Epithelial cell of esophagus (primary cell): ENCODE measurements at regions not wholly inside any gene's neighbourhood (a gene's known extent, or its start where the extent isn't known, plus 50 kb on each side); places are given as distances from the start of the nearest gene placed in this dataset.

Experiments used
- DNase-seq: peaks from one replicate; pipeline ENCODE4 v3.0.0; 2010; ENCODE audit warnings: low read depth
- H3K4me3 ChIP-seq: 2 replicates; pipeline ENCODE4 v1.5.1; 2011; ENCODE audit warnings: mild to moderate bottlenecking, low read length, control low read depth
- TF ChIP-seq, protein P1 (sequence below): IDR thresholded peaks from 2 replicates; pipeline ENCODE4 v1.5.1; 2011; ENCODE audit warnings: low read depth, mild to moderate bottlenecking, low read length, control low read depth, inconsistent platforms; ENCODE audit not compliant: insufficient read depth; ENCODE audit errors: missing control alignments

- no peak for DNase-seq
- TF ChIP-seq, protein P1, sequence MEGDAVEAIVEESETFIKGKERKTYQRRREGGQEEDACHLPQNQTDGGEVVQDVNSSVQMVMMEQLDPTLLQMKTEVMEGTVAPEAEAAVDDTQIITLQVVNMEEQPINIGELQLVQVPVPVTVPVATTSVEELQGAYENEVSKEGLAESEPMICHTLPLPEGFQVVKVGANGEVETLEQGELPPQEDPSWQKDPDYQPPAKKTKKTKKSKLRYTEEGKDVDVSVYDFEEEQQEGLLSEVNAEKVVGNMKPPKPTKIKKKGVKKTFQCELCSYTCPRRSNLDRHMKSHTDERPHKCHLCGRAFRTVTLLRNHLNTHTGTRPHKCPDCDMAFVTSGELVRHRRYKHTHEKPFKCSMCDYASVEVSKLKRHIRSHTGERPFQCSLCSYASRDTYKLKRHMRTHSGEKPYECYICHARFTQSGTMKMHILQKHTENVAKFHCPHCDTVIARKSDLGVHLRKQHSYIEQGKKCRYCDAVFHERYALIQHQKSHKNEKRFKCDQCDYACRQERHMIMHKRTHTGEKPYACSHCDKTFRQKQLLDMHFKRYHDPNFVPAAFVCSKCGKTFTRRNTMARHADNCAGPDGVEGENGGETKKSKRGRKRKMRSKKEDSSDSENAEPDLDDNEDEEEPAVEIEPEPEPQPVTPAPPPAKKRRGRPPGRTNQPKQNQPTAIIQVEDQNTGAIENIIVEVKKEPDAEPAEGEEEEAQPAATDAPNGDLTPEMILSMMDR: no peak
Measured at GRCh38 chr13:111051041-111051725, 63.9 kb upstream of the ARHGEF7 start.

DNA sequence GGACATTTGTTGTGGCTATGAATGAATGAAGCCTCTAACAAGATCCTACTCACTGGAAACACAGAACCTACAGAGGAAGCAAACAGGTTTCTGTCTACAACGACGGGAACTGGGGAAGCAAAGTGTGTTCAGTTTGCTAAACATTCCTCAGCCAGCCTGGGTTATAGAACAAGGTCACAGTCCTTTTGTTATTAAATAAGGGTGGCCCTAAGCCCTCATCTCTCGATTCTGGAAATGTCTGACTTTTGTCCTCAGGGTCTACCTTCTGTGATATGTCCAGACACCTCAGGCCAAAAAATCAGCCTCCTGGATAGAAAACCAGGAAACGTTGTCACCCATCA, 64.6 kb upstream of the ARHGEF7 start:
- TF ChIP-seq, protein P1: no peak
- DNase-seq: no peak

More at GRCh38 chr13:111051041-111051725, 63.9 kb upstream of the ARHGEF7 start:
- no peak overlapping the region for H3K4me3 ChIP-seq

GRCh38 chr13:111049791-111050538, 65.1 kb upstream of the ARHGEF7 start:
- peak; percentile 34 for DNase-seq
- TF ChIP-seq, protein P1: peak; percentile 51
- no peak overlapping the region for H3K4me3 ChIP-seq

More for the DNA sequence above, 64.6 kb upstream of the ARHGEF7 start:
- no peak overlapping the region for H3K4me3 ChIP-seq

DNA sequence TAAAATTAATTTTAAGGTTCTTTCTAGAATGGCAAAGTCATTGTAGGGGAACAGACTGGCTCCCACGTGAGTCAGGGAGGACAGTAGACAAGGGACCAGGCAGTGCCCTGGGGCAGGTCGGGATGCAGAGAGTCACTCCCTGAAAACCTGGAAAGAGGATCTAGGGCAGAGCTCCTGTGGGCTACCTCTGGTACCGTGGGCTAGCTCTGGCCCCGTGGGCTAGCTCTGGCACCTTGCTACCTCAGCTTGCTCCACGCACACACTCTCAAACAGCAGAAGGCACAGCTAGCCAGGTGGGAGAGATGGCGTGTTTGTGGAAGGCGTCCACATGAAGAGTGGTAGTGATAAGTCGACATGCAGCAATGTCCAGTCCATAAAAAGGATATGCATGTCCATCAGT, 66.7 kb upstream of the ARHGEF7 start:
- no peak overlapping the region for H3K4me3 ChIP-seq
- TF ChIP-seq, protein P1: no peak
- DNase-seq: no peak

GRCh38 chr13:111047326-111047725, 67.8 kb upstream of the ARHGEF7 start:
- no peak for DNase-seq
- no peak overlapping the region for H3K4me3 ChIP-seq
- TF ChIP-seq, protein P1: no peak

DNA sequence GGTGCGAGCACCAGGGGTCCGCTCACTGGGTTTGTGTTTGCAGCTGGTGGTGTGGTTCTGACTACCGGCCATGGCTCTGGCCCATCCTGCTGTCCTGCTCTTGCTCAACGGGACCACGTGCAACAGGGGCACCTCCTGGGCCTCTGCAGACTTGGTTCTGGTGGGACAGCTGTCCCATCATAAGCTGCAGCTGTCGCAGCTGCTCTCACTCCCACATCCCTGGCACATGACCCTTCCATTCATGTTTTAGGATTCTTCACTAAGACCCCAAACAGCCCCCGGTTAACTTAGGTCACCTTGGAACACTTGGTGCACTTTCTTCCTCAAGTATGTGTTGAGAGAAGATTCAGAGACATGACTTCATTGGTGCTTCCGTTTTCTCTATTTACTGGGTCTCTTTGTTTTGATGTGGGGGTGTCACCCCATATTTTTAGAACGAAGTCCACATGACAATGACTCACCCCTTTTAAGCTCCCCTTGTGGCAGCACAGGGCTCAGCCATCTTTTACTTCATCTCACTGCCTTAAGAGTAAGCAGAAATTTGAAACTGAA, 68.4 kb upstream of the ARHGEF7 start:
- no peak for DNase-seq
- no peak overlapping the region for H3K4me3 ChIP-seq
- TF ChIP-seq, protein P1: peak; percentile 17
